ENCODE measurements at regions not wholly inside any gene's neighbourhood (a gene's known extent, or its start where the extent isn't known, plus 50 kb on each side); places are given as distances from the start of the nearest gene placed in this dataset.
"Not testable (repeated sequence)": the region's sequence is repeated elsewhere in the genome, so short reads cannot be mapped to it uniquely, and the experiment has no call there.

DNA sequence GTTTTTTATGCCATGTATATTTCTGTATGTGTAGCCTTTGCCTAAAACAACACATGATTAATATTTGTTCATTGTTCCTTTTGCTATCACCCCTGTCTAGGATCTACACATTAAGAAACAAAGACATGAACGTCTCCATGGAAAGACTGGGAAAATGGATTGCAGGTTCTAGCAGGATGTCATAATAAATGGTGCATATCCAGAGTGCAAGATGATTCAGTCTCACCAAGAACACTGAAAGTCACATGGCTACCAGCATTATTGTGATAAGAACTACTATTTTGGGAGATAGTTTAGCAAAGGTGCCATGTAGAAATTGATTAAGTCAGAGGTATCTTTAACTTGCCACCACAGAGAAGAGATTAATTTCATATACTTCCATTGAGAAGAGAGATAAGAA is 398.3 kb downstream of the OR4F29 start:
- not testable (repeated sequence) for H3K27me3 ChIP-seq (replicated peaks; ENCODE audit: control insufficient read depth, insufficient read depth, low read length); DNase-seq (ENCODE audit: extremely low read depth, insufficient read length); H3K36me3 ChIP-seq (ENCODE audit: control insufficient read depth, insufficient read depth, low read length); H3K4me3 ChIP-seq (replicated peaks; ENCODE audit: low read depth, low read length)

DNA sequence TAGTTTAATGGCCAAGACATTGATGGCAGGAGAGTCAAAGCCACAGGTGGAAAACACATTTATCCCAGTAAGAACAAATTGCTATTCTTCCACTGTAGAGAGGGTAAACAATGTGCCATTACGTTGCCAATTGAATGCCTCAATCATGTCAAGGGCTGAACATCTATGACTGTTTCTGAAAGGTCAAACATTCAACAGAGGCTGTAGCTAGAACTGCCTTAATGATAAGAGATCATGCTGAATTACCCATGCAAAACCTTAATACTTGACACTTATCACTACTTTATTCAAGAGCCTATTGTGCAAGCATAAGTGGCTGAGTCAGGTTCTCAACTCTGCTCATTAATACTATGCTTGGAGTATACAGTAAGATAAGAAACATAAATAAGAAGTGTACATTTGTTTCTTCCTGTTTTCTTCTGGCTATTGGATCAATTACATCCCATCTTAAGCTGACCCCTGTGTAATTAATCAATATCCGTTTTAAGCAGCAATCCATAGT is 409.5 kb downstream of the OR4F29 start:
- H3K4me3 ChIP-seq (replicated peaks; ENCODE audit: low read depth, low read length); DNase-seq (ENCODE audit: extremely low read depth, insufficient read length); H3K36me3 ChIP-seq (ENCODE audit: control insufficient read depth, insufficient read depth, low read length); H3K27me3 ChIP-seq (replicated peaks; ENCODE audit: control insufficient read depth, insufficient read depth, low read length): not testable (repeated sequence)

DNA sequence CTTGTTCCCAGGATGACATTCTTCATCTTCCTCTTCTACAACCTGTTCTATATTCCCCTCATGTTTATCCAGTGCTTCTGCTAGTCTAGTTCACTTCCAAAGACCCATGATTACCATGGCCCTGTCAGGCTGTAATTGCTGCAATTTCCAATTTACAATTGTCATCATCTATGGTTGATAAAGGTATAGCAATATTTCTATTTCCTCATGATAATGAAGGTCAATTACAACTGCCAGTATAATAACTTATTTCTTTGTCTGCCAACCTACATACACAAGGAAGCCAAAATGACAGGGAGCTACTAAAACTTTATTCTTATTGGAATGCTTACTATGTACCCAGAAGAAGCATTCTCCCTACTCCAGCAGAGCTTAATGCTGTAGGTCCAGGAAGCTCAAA is 410.3 kb downstream of the OR4F29 start:
- not testable (repeated sequence) for H3K4me3 ChIP-seq (replicated peaks; ENCODE audit: low read depth, low read length); H3K27me3 ChIP-seq (replicated peaks; ENCODE audit: control insufficient read depth, insufficient read depth, low read length); DNase-seq (ENCODE audit: extremely low read depth, insufficient read length); H3K36me3 ChIP-seq (ENCODE audit: control insufficient read depth, insufficient read depth, low read length)

DNA sequence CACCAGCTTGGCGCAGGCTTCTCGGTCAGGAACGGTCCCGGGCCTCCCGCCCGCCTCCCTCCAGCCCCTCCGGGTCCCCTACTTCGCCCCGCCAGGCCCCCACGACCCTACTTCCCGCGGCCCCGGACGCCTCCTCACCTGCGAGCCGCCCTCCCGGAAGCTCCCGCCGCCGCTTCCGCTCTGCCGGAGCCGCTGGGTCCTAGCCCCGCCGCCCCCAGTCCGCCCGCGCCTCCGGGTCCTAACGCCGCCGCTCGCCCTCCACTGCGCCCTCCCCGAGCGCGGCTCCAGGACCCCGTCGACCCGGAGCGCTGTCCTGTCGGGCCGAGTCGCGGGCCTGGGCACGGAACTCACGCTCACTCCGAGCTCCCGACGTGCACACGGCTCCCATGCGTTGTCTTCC is 422.3 kb downstream of the OR4F29 start:
- not testable (repeated sequence) for DNase-seq (ENCODE audit: extremely low read depth, insufficient read length); H3K4me3 ChIP-seq (replicated peaks; ENCODE audit: low read depth, low read length); H3K36me3 ChIP-seq (ENCODE audit: control insufficient read depth, insufficient read depth, low read length); H3K27me3 ChIP-seq (replicated peaks; ENCODE audit: control insufficient read depth, insufficient read depth, low read length)

DNA sequence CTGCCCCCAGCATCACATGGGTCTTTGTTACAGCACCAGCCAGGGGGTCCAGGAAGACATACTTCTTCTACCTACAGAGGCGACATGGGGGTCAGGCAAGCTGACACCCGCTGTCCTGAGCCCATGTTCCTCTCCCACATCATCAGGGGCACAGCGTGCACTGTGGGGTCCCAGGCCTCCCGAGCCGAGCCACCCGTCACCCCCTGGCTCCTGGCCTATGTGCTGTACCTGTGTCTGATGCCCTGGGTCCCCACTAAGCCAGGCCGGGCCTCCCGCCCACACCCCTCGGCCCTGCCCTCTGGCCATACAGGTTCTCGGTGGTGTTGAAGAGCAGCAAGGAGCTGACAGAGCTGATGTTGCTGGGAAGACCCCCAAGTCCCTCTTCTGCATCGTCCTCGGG is 434.2 kb downstream of the OR4F29 start:
- not testable (repeated sequence) for H3K4me3 ChIP-seq (replicated peaks; ENCODE audit: low read depth, low read length); H3K27me3 ChIP-seq (replicated peaks; ENCODE audit: control insufficient read depth, insufficient read depth, low read length); DNase-seq (ENCODE audit: extremely low read depth, insufficient read length); H3K36me3 ChIP-seq (ENCODE audit: control insufficient read depth, insufficient read depth, low read length)

DNA sequence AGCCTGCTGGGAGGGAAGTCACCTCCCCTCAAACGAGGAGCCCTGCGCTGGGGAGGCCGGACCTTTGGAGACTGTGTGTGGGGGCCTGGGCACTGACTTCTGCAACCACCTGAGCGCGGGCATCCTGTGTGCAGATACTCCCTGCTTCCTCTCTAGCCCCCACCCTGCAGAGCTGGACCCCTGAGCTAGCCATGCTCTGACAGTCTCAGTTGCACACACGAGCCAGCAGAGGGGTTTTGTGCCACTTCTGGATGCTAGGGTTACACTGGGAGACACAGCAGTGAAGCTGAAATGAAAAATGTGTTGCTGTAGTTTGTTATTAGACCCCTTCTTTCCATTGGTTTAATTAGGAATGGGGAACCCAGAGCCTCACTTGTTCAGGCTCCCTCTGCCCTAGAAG is 435.5 kb downstream of the OR4F29 start:
- DNase-seq (ENCODE audit: extremely low read depth, insufficient read length); H3K27me3 ChIP-seq (replicated peaks; ENCODE audit: control insufficient read depth, insufficient read depth, low read length); H3K36me3 ChIP-seq (ENCODE audit: control insufficient read depth, insufficient read depth, low read length); H3K4me3 ChIP-seq (replicated peaks; ENCODE audit: low read depth, low read length): not testable (repeated sequence)

DNA sequence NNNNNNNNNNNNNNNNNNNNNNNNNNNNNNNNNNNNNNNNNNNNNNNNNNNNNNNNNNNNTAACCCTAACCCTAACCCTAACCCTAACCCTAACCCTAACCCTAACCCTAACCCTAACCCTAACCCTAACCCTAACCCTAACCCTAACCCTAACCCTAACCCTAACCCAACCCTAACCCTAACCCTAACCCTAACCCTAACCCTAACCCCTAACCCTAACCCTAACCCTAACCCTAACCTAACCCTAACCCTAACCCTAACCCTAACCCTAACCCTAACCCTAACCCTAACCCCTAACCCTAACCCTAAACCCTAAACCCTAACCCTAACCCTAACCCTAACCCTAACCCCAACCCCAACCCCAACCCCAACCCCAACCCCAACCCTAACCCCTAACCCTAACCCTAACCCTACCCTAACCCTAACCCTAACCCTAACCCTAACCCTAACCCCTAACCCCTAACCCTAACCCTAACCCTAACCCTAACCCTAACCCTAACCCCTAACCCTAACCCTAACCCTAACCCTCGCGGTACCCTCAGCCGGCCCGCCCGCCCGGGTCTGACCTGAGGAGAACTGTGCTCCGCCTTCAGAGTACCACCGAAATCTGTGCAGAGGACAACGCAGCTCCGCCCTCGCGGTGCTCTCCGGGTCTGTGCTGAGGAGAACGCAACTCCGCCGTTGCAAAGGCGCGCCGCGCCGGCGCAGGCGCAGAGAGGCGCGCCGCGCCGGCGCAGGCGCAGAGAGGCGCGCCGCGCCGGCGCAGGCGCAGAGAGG is 441.3 kb downstream of the OR4F29 start:
- H3K4me3 ChIP-seq (replicated peaks; ENCODE audit: low read depth, low read length); DNase-seq (ENCODE audit: extremely low read depth, insufficient read length): not testable (repeated sequence)

More for the DNA sequence above, 441.3 kb downstream of the OR4F29 start:
- not testable (repeated sequence) for H3K27me3 ChIP-seq (replicated peaks; ENCODE audit: control insufficient read depth, insufficient read depth, low read length); H3K36me3 ChIP-seq (ENCODE audit: control insufficient read depth, insufficient read depth, low read length)

All from GM06990 (cell line).